ENCODE measurements at regions not wholly inside any gene's neighbourhood (a gene's known extent, or its start where the extent isn't known, plus 50 kb on each side); places are given as distances from the start of the nearest gene placed in this dataset.
"Not testable (repeated sequence)": the region's sequence is repeated elsewhere in the genome, so short reads cannot be mapped to it uniquely, and the experiment has no call there.

DNA sequence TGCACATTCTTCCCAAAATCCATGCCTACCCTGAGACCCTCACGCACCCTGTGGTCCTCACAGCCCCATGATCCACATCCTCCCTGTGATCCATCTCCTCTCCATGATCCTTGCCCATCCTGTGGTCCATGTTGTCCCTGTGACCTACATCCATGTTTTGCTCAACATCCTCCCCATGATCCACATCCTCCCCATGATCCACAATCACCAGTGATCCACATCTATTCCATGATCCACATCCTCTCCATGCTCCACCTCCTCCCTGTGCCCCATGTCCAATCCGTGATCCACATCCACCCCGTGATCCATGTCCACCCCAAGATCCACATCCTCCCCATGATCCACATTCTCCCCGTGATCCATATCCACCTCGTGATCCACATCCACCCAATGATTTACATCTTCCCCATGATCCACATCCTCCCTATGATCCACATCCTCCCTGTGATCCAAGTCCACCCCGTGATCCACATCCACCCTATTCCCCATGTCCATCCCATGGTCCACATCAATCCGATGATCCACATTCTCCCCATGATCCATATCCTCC lies 281.2 kb downstream of the MYCN start:
- no peak for DNase-seq (ENCODE audit: low spot score)

DNA sequence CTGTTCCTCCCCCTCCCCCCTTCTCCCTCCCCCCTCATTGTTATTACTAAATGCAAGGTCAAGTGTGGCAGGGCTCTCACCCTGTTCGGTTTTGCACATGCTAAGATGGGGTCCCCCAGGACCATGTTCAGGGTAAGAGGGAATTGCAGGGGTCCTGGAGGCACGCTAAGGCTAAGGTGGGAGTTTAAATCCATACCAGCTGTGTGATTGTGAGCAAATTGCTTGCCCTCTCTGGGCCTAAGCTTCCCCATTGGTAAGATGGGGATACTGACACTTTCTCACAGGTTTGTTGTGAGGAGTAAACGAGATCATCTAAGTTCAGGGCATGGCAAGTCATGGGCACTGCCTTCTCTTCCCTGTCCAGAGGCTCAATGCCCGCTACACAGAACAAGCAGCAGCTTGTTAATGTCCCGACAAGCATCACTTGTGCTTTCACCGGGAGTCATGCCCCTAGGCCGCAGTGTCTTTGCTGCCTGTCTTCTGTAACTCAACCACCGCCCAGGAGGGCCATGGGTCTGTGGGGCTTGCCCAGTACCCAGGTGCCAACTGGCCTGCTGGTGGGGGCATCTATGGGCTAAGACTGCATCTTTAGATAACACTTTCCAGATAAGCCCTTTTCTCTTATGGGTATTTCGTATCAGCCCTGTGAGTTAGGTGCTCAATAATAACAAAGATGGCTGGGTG lies 279.1 kb downstream of the MYCN start:
- no peak for DNase-seq (ENCODE audit: low spot score)

DNA sequence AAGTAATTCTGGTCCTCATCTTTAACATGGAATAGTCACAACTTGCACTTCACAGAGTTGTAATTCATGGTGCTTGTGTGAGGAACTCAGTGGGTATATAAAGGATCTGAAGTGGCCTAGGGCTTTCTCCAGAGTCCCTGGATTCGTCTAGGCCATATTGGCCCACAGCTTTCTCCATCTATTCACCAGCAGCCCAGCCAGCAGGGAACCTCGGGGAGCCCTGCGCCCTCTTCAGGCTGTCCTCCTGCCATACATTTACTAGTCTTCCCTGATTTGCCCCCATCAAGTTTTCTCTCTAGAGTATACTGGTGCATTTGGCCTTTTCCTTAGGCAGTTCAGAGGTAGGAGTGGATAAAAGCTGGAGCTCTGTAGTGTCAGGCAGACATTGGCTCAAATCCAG lies 278.3 kb downstream of the MYCN start:
- no peak for DNase-seq (ENCODE audit: low spot score)

DNA sequence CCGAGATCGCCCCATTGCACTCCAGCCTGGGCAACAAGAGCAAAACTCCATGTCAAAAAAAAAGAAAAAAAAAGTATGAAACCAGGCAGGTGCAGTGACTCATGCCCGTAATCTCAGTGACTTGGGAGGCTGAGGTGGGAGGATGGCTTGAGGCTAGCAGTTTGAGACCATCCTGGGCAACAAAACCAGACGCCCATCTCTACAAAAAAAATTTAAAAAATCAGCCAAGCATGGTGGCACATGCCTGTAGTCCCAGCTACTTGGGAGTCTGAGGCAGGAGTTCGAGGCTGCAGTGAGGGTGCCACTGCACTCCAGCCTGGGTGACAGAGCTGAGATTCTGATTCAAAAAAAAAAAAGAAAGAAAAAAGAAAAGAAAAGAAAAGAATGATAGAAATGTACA lies 277.8 kb downstream of the MYCN start:
- DNase-seq (ENCODE audit: low spot score) = no peak

DNA sequence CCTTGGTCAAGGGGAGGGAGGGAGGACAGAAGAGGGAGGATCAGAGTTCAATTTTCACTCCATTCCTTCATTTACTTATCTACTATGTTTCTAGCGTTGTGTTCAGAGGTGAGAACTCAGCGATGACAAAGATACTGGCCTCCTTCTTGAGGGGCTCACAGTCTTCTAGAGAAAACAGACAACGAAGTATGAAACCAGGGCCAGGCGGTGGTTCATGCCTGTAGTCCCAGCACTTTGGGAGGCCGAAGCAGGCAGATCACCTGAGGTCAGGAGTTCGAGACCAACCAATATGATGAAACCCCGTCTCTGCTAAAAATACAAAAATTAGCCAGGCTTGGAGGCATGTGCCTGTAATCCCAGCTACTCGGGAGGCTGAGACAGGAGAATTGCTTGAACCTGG lies 277.4 kb downstream of the MYCN start:
- not testable (repeated sequence) for DNase-seq (ENCODE audit: low spot score)

DNA sequence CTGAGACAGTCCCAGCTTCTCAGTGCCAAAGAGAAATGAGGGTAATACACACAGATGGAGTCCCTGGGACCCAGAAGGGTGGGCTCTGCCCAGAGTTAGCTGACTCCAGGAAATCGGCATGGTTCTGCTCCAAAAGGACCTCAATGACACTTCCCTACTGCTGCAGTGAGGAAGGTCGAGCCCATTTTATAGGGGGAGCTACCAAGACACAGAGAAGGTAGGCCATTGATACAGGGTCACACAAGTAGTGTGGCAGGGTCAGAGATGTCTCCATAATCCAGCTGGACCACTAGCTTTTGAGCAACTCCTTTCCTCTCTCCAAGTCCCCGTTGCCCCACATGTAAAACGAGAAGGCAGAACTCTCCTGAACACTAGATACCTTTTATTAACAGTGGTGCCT lies 276.9 kb downstream of the MYCN start:
- no peak for DNase-seq (ENCODE audit: low spot score)

DNA sequence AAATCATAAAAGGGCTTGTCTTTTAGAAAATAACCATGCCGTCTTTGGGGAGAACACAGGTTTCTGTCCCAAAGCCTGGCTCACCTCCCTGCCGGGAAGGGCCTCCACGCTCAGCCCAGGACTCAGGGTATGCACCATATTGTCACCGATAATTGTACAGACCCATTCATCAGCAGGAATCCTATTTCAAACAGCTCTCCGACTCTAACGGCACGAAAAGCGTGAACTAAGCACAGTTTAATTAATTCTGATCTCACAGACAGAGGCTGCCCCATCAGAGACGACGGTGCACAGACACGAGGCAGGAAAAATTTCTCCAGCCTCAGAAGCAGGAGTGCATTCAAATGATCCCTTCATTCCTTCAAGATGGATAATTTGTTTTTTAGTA lies 276.2 kb downstream of the MYCN start:
- no peak for DNase-seq (ENCODE audit: low spot score)

DNA sequence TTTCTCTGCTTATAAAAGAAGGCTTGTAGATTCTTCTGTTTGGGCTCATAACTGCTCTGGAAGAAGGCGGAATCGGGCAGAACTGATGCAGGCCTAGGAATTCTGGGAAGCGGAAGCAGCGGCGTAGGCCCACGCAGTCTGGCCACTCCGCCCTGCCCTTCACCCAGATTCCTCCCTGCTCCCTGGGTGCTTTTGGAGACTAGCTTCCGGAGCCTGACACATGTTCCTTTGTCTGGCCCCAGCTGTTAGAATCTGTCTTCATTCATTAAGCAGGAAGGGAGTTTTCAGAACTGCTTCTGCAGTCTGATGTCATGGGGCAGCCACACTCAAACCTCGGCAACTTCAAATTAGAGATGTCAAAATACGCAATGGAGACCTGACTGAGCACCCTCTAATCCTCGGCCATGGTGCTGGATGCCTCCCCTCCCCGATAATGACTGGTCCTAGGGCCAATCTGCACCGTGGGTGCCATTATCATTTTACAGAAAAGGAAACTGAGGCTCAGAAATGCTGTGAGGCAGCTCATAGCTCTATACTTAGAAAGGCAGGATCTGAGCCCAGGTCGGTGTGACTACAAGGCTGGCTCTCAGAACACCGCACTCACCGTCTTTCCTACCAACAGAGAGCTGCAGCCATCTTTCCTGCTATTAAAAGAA lies 275.7 kb downstream of the MYCN start:
- no peak for DNase-seq (ENCODE audit: low spot score)

DNA sequence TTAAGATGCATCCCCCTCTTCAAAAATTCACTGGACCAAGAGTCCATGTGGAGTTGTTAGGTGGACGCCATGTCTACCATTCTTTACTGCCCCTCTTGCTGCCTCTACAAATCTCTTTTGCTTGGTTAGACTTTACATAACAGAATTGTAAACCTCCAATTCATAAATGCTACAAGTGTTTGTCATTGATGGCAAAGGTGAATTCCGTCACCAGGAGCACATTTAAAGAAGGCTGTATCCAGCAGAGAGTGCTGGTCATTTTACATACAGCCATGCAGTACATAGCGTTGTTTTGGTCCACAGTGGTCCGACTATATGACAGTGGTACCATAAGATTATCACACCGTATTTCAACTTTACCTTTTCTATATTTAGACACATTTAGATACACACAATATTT lies 274.5 kb downstream of the MYCN start:
- DNase-seq (ENCODE audit: low spot score) = no peak

DNA sequence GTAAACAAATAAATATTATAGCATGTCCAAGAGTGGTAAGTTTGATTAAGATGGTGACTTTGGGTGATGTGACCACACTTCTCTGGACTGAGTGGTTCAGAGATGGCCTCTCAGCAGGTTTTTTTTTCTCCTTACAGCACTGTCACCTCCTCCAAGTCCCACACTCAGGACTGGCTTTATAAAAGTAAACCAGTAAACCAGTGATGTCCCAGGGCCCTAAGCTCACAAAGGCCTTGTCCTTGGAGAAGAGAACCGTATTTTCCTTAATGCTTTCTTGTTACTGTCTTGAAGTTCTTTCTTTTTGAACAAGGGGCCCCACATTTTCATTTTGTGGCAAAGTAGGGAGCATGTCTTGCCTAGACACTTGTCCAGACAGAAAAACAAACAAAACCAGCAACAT lies 274.0 kb downstream of the MYCN start:
- no peak for DNase-seq (ENCODE audit: low spot score)

DNA sequence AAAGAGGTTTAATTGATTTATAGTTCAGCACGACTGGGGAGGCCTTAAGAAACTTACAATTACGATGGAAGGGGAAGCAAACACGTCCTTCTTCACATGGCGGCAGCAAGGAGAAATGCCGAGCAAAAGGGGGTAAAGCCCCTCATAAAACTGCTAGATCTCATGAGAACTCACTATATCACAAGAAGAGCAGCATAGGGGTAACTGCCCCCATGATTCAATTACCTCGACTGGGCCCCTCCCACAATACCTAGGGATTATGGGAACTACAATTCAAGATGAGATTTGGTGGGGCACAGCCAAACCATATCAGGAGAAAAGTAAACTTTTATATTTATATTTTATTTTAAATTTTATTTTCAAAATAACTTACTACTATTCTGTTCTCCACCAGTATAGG lies 272.0 kb downstream of the MYCN start:
- no peak for DNase-seq (ENCODE audit: low spot score)

DNA sequence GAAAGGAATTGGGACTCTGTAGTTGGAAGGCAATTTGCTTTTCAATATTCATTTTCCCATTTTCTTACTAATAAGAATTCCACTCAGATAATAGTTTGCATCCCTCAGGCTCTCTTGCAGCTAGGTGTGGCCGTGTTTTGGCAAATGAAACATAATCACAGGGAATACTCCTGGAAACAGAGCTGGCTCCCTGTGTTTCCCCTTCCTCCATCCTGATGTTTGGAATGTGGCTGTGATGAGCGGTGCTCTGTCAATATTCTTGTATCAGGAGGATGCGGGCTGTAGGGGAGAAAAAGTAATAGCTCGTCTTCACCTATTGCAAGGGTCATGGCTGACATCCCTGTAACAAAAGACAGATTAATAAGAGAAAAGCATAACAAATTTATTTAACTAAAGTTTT lies 271.0 kb downstream of the MYCN start:
- no peak for DNase-seq (ENCODE audit: low spot score)

DNA sequence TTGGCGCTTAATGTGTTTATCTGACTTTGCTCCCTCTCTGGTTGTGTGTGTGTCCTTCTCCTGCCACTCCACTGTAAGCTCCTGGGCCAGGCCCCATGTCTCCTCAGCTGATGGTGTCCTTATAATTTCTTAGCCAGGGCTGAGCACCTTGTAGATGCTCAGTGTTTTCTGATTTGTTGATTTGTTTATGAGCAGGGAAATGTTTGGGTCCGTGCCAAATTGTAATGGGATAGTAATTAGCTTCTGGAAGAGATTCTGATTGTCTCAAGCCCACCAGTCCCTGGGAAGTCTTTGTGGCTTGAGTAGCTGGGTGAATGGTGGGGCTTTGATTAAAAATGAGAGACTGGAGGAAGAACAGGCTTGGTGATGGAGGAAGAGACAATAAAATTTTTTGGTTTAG lies 270.5 kb downstream of the MYCN start:
- no peak for DNase-seq (ENCODE audit: low spot score)

DNA sequence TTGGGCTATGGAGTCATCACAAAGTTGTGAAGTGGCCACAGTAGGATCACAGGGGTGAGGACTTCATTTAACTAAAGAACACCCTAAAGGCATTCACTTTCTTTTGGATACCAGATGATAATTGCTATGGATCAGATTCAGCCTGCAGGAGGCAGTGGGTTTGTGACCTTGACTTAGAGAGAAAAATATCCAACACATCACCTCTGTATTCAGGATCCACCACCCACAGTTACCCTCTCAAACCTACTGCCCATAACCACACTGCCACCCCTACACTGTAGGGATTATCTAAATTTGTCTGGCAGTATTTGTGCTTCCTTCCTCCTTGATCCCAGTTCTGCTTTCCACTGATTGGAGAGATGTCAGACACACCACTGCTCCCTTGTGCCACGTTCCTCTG lies 269.4 kb downstream of the MYCN start:
- no peak for DNase-seq (ENCODE audit: low spot score)

DNA sequence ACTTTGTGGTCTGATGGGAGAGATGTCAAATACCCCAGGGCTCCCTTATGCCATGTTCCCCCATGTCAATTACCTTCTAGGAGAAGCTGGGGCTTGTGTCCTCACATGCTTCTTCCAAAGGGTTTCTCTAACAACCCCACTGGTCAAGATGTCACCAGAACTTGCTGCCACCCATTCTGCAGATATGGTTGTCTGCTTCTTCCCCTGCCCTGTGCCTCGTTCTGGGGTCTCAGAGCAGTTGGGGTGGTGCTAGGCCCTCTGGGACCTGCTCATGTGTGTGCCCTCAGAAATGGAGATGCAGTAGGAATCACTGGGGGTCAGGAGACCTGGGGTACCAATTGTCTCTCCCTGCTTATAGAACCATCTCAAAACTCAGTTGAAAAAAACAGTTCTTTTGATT lies 268.6 kb downstream of the MYCN start:
- DNase-seq (ENCODE audit: low spot score) = no peak

DNA sequence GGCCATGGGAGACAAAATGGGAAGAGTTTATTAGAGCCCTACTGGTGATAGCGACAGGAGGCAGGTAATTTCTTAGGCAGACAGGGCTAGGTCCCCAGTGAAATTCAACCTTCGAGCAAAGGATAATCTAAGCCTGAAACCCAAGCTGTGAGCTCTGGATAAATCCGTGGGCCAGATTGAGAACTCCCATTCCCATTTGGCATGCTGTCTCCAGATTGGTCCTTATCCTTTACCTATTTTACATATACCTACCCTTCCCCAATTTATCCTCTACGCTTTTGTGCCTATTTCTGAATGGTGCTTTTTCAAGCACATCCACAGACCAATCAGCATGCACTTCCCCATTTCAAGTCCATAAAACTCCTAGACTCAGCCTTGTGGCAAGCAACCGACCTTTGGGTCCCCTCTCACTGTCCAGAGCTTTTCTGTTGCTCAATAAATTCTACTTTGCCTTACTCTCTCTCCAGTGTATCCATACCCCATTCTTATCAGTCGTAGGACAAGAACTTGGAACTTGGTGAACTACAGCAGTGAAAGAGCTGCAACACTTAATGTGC lies 268.0 kb downstream of the MYCN start:
- no peak for DNase-seq (ENCODE audit: low spot score)

DNA sequence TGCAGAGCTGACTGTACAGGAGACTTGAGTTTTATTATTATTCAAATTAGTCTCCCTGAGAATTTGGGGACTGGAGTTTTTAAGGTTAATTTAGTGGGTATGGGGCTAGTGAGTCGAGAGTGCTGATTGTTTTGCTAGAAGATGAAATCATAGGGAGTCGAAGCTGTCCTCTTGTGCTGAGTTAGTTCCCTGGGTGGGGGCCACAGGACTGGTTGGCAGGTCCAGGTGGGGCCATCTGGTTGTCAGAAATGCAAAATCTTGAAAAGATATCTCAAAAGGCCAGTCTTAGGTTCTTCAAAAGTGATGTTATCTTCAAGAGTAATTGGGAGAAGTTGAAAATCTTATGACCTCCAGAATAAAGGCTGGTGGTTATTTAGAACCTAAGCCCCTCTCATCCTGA lies 267.3 kb downstream of the MYCN start:
- no peak for DNase-seq (ENCODE audit: low spot score)

DNA sequence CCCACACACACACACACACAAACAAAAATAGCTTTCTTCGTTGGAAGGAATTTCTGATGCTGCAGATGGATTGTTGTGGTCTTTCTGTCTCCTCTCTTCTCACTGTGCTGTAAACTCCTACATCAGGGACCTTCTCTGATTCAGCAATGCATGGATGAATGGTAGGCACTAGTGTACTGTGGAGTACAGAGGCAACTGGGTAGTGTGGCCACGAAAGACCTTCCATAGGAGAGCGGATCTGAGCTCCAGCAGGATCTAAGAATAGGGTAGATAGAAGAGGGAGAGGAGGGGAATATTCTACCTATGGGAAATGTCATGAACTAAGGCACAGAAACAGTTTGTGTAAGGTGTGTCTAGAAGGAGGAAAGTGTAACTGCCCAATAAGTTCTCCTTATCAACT lies 266.8 kb downstream of the MYCN start:
- no peak for DNase-seq (ENCODE audit: low spot score)

DNA sequence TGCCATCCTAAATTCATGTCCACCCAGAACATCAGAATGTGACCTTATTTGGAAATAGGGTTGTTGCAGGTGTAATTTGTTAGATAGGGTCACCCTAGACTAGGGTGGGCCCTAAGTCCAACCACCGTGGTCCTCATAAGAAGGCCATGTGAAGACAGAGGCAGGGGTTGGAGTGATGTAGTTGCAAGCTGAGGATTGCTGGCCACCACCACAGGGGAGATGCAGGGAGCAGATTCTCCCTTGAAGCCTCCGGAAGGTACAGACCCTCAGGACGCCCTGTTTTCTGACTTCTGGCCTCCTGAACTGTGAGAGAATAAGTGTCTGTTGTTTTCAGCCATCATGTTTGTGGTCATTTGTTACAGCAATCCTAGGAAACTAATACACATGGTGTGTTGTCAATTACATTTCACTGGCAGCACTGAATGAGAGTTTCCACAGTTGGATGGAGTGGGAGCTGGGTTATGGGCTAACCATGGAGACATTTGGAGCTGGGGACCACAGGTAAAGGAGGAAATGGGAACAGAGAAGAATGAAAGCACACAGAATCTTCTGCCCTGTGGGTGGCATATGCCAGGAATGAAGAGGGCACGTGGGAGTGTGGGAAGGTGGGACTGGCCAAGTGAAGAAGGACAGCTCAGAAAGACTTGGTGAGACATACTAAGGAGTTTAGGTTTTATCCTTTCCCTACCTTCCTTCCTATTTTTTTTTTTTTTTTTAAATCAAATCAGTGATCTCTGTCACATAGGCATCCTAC lies 266.0 kb downstream of the MYCN start:
- no peak for DNase-seq (ENCODE audit: low spot score)

DNA sequence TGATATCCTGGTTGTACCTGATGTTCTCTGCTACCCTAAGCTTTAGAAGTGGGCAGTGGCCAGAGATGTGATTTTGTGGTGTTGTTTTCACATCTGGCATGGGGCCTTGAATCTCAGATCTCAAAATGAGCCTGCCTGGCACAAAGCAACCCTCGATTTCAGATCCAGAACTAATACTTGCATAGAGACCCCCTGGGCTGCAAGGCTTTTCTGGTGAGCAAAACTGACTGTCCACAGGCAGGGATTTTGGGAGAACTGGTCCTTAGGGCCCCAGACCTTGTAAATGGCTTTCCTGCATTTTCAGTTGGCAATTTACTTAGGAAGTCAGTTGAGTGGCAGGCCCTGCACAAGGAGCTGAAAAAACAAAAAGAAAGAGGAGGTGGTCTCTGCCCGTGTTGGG lies 265.3 kb downstream of the MYCN start:
- no peak for DNase-seq (ENCODE audit: low spot score)

DNA sequence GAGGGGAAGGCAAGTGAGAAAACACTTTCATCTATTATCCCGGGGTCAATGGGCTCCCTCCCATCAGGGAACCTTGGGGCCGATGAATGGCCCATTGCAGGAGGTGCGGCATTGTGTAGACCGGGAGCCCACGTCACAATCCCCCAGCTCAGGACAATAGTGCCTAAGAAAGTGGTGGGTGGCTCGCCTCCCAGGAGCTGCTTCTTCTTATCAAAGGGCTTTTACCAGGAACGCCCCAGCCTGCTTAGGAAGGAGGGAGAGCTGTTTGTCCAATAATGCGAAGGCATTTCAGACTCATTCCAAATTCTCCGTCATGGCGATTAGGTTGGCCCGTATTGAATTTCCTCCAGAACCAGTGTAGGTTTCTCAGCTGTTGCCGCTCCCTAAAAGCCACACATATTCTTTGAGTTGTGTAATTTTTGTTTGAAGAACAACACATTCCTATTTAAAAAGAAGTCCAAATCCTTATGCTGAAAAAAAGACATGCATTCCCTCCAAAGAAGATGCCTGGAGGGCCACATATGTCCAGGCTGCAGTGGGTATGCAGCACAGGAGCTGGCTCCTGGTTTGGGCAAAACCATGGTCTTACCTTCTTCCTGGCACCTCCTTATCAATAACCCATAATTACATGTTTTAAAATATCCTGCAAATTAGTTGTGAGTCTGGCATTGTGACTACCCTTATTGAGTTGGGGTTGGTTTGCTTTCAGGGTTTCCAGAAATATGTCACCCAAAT lies 264.7 kb downstream of the MYCN start:
- DNase-seq (ENCODE audit: low spot score) = no peak

DNA sequence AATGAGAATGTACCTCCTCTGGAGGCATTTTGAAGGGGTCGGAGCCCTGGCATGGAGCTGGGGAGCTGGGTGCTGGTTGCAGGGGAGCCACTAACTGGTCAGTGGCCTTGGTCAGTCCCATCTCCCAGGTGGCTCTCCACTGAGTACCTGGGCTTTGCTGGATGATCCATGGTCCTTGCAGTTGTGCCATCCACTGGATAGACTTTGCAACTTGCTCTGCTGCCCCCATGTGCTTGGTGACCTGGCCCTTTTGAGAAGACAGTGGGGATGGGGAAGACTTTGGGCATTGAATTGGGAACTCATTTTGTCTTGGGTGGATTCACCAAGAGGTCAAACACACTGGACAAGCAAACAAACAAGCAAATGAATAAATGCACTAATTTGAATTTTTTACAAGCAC lies 263.9 kb downstream of the MYCN start:
- DNase-seq (ENCODE audit: low spot score) = no peak

Data from ureter (tissue), 1 donor.